ENCODE measurements at regions not wholly inside any gene's neighbourhood (a gene's known extent, or its start where the extent isn't known, plus 50 kb on each side); places are given as distances from the start of the nearest gene placed in this dataset.

DNA sequence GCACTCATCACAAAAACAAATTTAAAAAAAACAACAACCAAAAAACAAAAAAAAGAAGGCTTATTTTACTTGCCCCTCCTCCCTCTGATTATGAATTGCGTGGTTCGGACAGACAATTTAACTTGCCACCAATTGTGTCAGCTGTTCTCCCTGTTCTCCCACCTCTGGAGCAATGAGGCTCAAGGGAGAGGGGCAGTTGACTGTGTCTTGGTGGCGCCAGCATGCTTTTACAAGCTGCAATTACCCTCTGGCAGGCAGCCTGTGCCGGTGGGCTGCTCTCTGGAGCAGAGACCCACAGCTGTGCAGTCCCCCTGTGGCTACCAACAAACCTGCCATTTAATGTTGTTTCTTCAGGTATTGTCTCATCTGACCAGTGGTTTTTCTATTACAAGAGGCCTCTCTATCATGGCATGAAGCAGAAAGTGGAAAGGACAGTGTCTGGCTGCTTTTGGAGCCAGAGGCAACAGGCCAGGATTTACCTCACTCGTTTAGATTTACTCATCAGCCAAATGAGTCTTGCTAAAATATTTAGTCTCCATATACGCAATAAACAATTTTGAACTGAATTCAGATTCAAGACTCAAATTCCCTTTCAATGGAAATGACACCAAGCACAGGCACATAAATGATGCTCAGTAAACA is 192.0 kb upstream of the TPRG1 start:
- TF ChIP-seq RFX5 (IDR thresholded peaks at IDR 0.05) = no peak
- TF ChIP-seq MYC (IDR thresholded peaks at IDR 0.05; ENCODE audit: borderline replicate concordance, low read length) = no peak
- no peak for TF ChIP-seq ESRRA (IDR thresholded peaks at IDR 0.05; ENCODE audit: borderline replicate concordance, low read length)
- no peak for TF ChIP-seq TFCP2L1 (CRISPR knock-in tag; IDR thresholded peaks at IDR 0.05)
- TF ChIP-seq, protein P1, sequence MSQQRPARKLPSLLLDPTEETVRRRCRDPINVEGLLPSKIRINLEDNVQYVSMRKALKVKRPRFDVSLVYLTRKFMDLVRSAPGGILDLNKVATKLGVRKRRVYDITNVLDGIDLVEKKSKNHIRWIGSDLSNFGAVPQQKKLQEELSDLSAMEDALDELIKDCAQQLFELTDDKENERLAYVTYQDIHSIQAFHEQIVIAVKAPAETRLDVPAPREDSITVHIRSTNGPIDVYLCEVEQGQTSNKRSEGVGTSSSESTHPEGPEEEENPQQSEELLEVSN (IDR thresholded peaks at IDR 0.05; ENCODE audit: borderline replicate concordance, low read depth) = no peak
- no peak for TF ChIP-seq EHMT2 (IDR thresholded peaks at IDR 0.05; ENCODE audit: low read depth)
- no peak for TF ChIP-seq HOXB13 (CRISPR knock-in tag; IDR thresholded peaks at IDR 0.05; ENCODE audit: low read depth)
- TF ChIP-seq CEBPB (IDR thresholded peaks at IDR 0.05) = no peak
- FAIRE-seq = no peak
- ATAC-seq = no peak
- Histone ChIP-seq H3K4me3 (no peak overlapping the region), H3K4me2 (no peak overlapping the region; the same call in 1 of the 3 replicates), H3K9me3 (no peaks in the 10 kb centered on the region), H3K27ac (peak overlapping the region in 1 of 2 experiments; percentile 55; a peak in 2 of 6 replicates), H3K4me1 (peaks cover 23% of the 10 kb centered on the region)
- ChIA-PET POLR2A (no interaction called here), CTCF (no interaction called here)
- WGBS (ENCODE audit: missing lambda C conversion rate) = 90% methylated on average over 6 of the region's 6 CpGs
- DNase-seq (ENCODE audit: low read depth in 1 of 2, low spot score in 1 of 2) = no peak

DNA sequence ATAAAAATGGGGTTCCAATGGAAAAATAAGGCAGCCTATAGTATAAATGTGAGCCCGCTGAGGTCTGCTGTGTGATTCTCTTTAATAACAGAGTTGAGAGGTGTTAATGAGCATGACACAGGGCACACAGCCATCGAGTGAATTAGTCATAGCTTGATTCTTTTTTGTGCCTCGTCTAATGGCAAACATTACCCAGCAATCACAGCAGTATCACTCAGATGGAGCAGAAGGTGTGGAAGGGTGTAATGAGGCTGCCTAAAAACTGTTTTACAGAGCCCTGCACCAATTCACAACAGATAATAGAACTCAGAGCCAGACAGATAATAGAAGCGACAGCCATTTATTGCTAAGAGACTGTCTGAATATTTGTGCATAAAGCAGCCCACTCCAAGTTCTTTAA is 178.6 kb upstream of the TPRG1 start:
- ChIA-PET POLR2A (no interaction called here), CTCF (no interaction called here)
- H3K4me2 ChIP-seq = no peak overlapping the region
- FAIRE-seq = no peak
- no peaks in the 10 kb centered on the region for H3K9me3 ChIP-seq
- no peaks in the 10 kb centered on the region for H3K4me1 ChIP-seq
- WGBS (ENCODE audit: missing lambda C conversion rate) = 54% methylated on average over 4 of the region's 4 CpGs
- DNase-seq (ENCODE audit: low read depth in 1 of 2, low spot score in 1 of 2) = no peak
- H3K27ac ChIP-seq = no peak overlapping the region
- ATAC-seq = no peak
- H3K4me3 ChIP-seq = no peak overlapping the region
- TF ChIP-seq HOXB13 (CRISPR knock-in tag; IDR thresholded peaks at IDR 0.05; ENCODE audit: low read depth) (no peak), MAZ (IDR thresholded peaks at IDR 0.05; ENCODE audit: borderline replicate concordance, low read depth, low read length) (no peak), FOSL2 (IDR thresholded peaks at IDR 0.05) (no peak), FOSL2 (CRISPR knock-in tag; IDR thresholded peaks at IDR 0.05) (no peak), NPAS2 (CRISPR knock-in tag; IDR thresholded peaks at IDR 0.05; ENCODE audit: borderline replicate concordance) (no peak), CBX2 (IDR thresholded peaks at IDR 0.05; ENCODE audit: borderline replicate concordance, low read depth) (no peak), ZFP36 (IDR thresholded peaks at IDR 0.05; ENCODE audit: borderline replicate concordance, partially characterized antibody) (no peak)

DNA sequence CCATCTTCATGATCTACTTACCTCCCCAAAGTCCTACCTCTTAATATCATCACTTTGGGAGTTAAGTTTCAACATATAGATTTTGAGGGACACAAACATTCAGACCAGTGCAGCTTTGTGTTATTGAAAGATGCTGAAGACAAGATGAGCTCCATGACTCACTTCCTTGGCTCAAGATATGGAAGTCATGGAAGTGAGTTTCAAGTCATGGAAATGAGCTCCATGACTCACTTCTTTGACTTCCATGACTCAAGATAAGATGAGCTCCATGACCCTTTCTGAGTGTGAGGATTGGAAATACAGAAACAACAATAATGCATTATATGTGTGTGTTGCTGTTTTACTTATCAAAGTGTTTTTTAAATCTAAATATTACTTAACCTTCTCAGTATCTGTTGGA is 170.2 kb upstream of the TPRG1 start:
- TF ChIP-seq FOSL2 (IDR thresholded peaks at IDR 0.05) (0 out of 2 replicates have a peak, but pooled peaks have one; percentile 10), FOSL2 (CRISPR knock-in tag; IDR thresholded peaks at IDR 0.05) (peak; percentile 80), ZSCAN20 (CRISPR knock-in tag; IDR thresholded peaks at IDR 0.05) (no peak)
- Histone ChIP-seq H3K4me3 (no peak overlapping the region), H3K27ac (no peak overlapping the region), H3K4me1 (0 out of 3 replicates have a peak, but pooled peaks cover 3% of the 10 kb centered on the region), H3K4me2 (no peak overlapping the region), H3K9me3 (no peaks in the 10 kb centered on the region)
- DNase-seq (ENCODE audit: low read depth in 1 of 2, low spot score in 1 of 2) (peak; percentile 27 to 44), ATAC-seq (peak; percentile 66 to 74; a peak in 4 of 6 replicates), FAIRE-seq (no peak)
- ChIA-PET POLR2A (no interaction called here), CTCF (no interaction called here)

DNA sequence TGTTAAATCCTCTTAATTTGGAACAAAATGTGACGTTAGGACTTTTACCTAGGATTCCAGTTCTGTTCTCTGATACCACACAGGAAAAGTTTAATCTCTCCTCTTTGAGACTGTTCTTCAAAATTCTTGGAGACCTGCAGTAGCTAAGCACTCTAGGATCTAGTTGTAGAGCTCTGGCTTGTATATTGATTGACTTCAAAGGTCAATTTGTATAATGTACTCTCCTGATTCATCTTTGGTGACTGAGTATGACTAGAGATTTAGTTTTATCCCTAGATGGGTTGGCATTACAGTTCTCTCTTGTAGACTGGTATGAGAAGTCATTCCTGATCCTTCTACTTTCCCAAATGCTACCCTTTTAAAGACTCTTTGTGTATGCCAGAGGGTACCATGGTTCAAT is 168.4 kb upstream of the TPRG1 start:
- ChIA-PET CTCF (interaction anchor here (0.9 to 1.0 kb wide), 2 partner anchors 9 to 31 kb away, joined by 3 to 4 read pairs; no protein-coding TSS in a partner anchor), POLR2A (no interaction called here)
- Histone ChIP-seq H3K9me3 (no peaks in the 10 kb centered on the region), H3K4me2 (no peak overlapping the region), H3K4me1 (0 out of 3 replicates have a peak, but pooled peaks cover 3% of the 10 kb centered on the region), H3K4me3 (no peak overlapping the region), H3K27ac (no peak overlapping the region)
- no peak for FAIRE-seq
- 83% methylated on average over 1 of the region's 1 CpG for WGBS (ENCODE audit: missing lambda C conversion rate)
- TF ChIP-seq NPAS2 (CRISPR knock-in tag; IDR thresholded peaks at IDR 0.05; ENCODE audit: borderline replicate concordance) (no peak), HEYL (CRISPR knock-in tag; IDR thresholded peaks at IDR 0.05) (no peak), POLR2AphosphoS2 (conservative IDR thresholded peaks at IDR 0.05; ENCODE audit: low read length) (no peak)
- TF ChIP-seq, protein P2, sequence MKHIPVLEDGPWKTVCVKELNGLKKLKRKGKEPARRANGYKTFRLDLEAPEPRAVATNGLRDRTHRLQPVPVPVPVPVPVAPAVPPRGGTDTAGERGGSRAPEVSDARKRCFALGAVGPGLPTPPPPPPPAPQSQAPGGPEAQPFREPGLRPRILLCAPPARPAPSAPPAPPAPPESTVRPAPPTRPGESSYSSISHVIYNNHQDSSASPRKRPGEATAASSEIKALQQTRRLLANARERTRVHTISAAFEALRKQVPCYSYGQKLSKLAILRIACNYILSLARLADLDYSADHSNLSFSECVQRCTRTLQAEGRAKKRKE (CRISPR knock-in tag; IDR thresholded peaks at IDR 0.05; ENCODE audit: low read depth) = no peak
- no peak for DNase-seq (ENCODE audit: low read depth in 1 of 2, low spot score in 1 of 2)
- no peak for ATAC-seq

Data from A549 (cell line).